OCI-LY1 (cell line): ENCODE measurements at regions not wholly inside any gene's neighbourhood (a gene's known extent, or its start where the extent isn't known, plus 50 kb on each side); places are given as distances from the start of the nearest gene placed in this dataset.

Experiments
- H2AFZ ChIP-seq: fragments of 200-600 bp; sonication (generic), shearing (Covaris generic); 2 replicates; pipeline ENCODE4 v1.6.0; 2014; ENCODE audit warnings: antibody characterized with exemption, mild to moderate bottlenecking, low read length
- H3F3A ChIP-seq: fragments of 200-600 bp; sonication (generic), shearing (Covaris generic); 2 replicates; pipeline ENCODE4 v1.6.0; 2014; ENCODE audit warnings: mild to moderate bottlenecking, antibody characterized with exemption, low read length, moderate library complexity; ENCODE audit not compliant: insufficient read depth
- H3K27ac ChIP-seq: fragments of 200-600 bp; sonication (generic); 2 replicates; pipeline ENCODE4 v1.5.1; 2014; ENCODE audit warnings: low read length, mixed run types, mild to moderate bottlenecking, low read depth; ENCODE audit not compliant: poor library complexity, severe bottlenecking
- H3K27me3 ChIP-seq: fragments of 200-600 bp; sonication (generic); 2 replicates; pipeline ENCODE4 v1.6.0; 2014; ENCODE audit warnings: antibody characterized with exemption, mild to moderate bottlenecking, low read length, moderate library complexity; ENCODE audit not compliant: insufficient read depth
- H3K36me3 ChIP-seq: fragments of 200-600 bp; sonication (generic); 2 replicates; pipeline ENCODE4 v1.6.1; 2014; ENCODE audit warnings: mild to moderate bottlenecking, antibody characterized with exemption, low read length, moderate library complexity, mixed read lengths; ENCODE audit not compliant: insufficient read depth
- H3K4me1 ChIP-seq: fragments of 200-600 bp; sonication (generic); 2 replicates; pipeline ENCODE4 v1.5.1; 2014; ENCODE audit warnings: mild to moderate bottlenecking, low read length, moderate library complexity; ENCODE audit not compliant: insufficient read depth, severe bottlenecking
- H3K4me2 ChIP-seq: fragments of 200-600 bp; sonication (generic), shearing (Covaris generic); 2 replicates; pipeline ENCODE4 v1.6.1; 2014; ENCODE audit warnings: low read length
- H3K4me3 ChIP-seq: fragments of 200-600 bp; sonication (generic); 2 replicates; pipeline ENCODE4 v1.5.1; 2014; ENCODE audit warnings: low read length, low read depth, mild to moderate bottlenecking, mixed read lengths; ENCODE audit not compliant: poor library complexity, severe bottlenecking
- H3K79me2 ChIP-seq: fragments of 200-600 bp; shearing (Covaris generic); 2 replicates; pipeline ENCODE4 v1.6.1; 2016; ENCODE audit warnings: mixed run types, low read length, mixed read lengths; ENCODE audit not compliant: insufficient read depth
- H3K9ac ChIP-seq: fragments of 200-600 bp; sonication (generic), shearing (Covaris generic); 2 replicates; pipeline ENCODE4 v1.6.1; 2014; ENCODE audit warnings: mild to moderate bottlenecking, low read length, mixed read lengths
- H3K9me2 ChIP-seq: fragments of 200-600 bp; sonication (generic), shearing (Covaris generic); 2 replicates; pipeline ENCODE4 v1.6.1; 2014; ENCODE audit warnings: low read depth, mild to moderate bottlenecking, low read length, mixed read lengths
- H3K9me3 ChIP-seq: fragments of 200-600 bp; shearing (Covaris generic); 2 replicates; pipeline ENCODE4 v1.6.1; 2014; ENCODE audit warnings: low read length, mixed read lengths
- H4K20me1 ChIP-seq: fragments of 200-600 bp; sonication (generic), shearing (Covaris generic); 2 replicates; pipeline ENCODE4 v1.6.0; 2016; ENCODE audit warnings: mild to moderate bottlenecking, low read length; ENCODE audit not compliant: insufficient read depth
- EZH2 ChIP-seq: fragments of 200-600 bp; sonication (generic), shearing (Covaris generic); IDR thresholded peaks from 2 replicates; pipeline ENCODE4 v1.8.0; 2017; ENCODE audit warnings: borderline replicate concordance, mixed run types, mild to moderate bottlenecking, antibody characterized with exemption, low read length, moderate library complexity, mixed read lengths
- TF ChIP-seq, protein P1 (sequence below): fragments of 200-600 bp; sonication (generic), shearing (Covaris generic); IDR thresholded peaks from 2 replicates; pipeline ENCODE4 v1.5.1; 2017; ENCODE audit warnings: mild to moderate bottlenecking, antibody characterized with exemption, low read length, moderate library complexity, mixed read lengths

DNA sequence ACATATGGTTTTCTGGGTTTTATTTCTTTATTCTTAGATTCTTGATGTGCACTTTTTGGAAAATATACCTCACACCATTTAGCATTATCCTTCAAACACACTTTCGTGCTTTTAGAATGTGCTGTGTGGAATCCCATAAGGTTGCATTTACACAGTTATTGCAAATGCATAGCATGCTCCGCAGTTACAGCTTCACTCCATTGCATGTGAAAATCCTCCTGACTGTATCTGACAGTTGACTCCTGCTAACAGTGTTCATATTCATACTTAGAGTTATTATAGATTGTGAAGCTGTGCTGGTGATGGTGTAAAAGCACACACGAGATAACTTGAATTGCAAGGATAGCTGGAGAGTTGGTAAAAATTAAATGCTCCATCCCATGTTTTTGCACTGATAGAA lies 811.5 kb upstream of the TENM3 start:
- Histone ChIP-seq H3K9me3 (no peaks in the 10 kb centered on the region), H3K27ac (no peak overlapping the region), H2AFZ (no peak overlapping the region), H3K9ac (no peak overlapping the region), H3K79me2 (no peaks in the 10 kb centered on the region), H3K4me1 (no peaks in the 10 kb centered on the region), H3F3A (no peaks in the 10 kb centered on the region), H4K20me1 (no peaks in the 10 kb centered on the region), H3K9me2 (no peaks in the 10 kb centered on the region), H3K27me3 (no peaks in the 10 kb centered on the region), H3K36me3 (no peaks in the 10 kb centered on the region), H3K4me2 (no peak overlapping the region), H3K4me3 (no peak overlapping the region)
- TF ChIP-seq, protein P1, sequence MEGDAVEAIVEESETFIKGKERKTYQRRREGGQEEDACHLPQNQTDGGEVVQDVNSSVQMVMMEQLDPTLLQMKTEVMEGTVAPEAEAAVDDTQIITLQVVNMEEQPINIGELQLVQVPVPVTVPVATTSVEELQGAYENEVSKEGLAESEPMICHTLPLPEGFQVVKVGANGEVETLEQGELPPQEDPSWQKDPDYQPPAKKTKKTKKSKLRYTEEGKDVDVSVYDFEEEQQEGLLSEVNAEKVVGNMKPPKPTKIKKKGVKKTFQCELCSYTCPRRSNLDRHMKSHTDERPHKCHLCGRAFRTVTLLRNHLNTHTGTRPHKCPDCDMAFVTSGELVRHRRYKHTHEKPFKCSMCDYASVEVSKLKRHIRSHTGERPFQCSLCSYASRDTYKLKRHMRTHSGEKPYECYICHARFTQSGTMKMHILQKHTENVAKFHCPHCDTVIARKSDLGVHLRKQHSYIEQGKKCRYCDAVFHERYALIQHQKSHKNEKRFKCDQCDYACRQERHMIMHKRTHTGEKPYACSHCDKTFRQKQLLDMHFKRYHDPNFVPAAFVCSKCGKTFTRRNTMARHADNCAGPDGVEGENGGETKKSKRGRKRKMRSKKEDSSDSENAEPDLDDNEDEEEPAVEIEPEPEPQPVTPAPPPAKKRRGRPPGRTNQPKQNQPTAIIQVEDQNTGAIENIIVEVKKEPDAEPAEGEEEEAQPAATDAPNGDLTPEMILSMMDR = no peak
- no peak for TF ChIP-seq EZH2

- Histone ChIP-seq H3K27ac (no peak overlapping the region), H3K79me2 (no peaks in the 10 kb centered on the region), H4K20me1 (no peaks in the 10 kb centered on the region), H3K36me3 (no peaks in the 10 kb centered on the region), H3K9ac (no peak overlapping the region), H3K9me3 (no peaks in the 10 kb centered on the region), H3K9me2 (no peaks in the 10 kb centered on the region), H3K4me2 (no peak overlapping the region), H3K27me3 (no peaks in the 10 kb centered on the region), H3K4me3 (no peak overlapping the region), H3K4me1 (no peaks in the 10 kb centered on the region), H3F3A (no peaks in the 10 kb centered on the region), H2AFZ (no peak overlapping the region)
- TF ChIP-seq, protein P1 = no peak
- no peak for TF ChIP-seq EZH2
Observed at GRCh38 chr4:181432335-181432734, 810.9 kb upstream of the TENM3 start.

DNA sequence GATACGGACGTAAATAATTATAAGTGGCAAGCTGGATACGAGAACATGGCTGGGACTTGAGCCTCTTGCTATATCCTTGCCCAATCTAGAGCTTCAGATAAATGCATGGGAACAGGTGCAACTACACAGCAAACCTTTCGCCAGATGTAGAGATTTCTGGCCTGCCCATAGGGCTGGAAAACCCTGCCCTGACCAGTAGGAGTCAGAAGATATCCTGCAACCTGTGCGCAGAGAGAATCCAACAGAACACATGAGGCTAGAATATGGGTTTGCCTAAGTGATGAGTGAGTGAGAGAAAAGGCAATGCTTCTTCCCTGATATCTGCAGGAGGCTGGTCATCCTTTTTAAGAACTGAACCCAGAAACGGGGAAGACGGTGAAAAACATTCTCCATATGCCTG lies 805.3 kb upstream of the TENM3 start:
- H4K20me1 ChIP-seq = no peaks in the 10 kb centered on the region
- no peaks in the 10 kb centered on the region for H3K9me3 ChIP-seq
- no peak overlapping the region for H3K9ac ChIP-seq
- no peaks in the 10 kb centered on the region for H3F3A ChIP-seq
- no peaks in the 10 kb centered on the region for H3K27me3 ChIP-seq
- no peak overlapping the region for H3K4me2 ChIP-seq
- no peak overlapping the region for H2AFZ ChIP-seq
- H3K79me2 ChIP-seq = no peaks in the 10 kb centered on the region
- H3K9me2 ChIP-seq = no peaks in the 10 kb centered on the region
- TF ChIP-seq, protein P1 = no peak
- no peak for TF ChIP-seq EZH2
- H3K27ac ChIP-seq = no peak overlapping the region
- H3K4me3 ChIP-seq = no peak overlapping the region
- H3K36me3 ChIP-seq = no peaks in the 10 kb centered on the region
- H3K4me1 ChIP-seq = no peaks in the 10 kb centered on the region
